PFSK-1 (cell line): ENCODE measurements at regions not wholly inside any gene's neighbourhood (a gene's known extent, or its start where the extent isn't known, plus 50 kb on each side); places are given as distances from the start of the nearest gene placed in this dataset.

Source experiments
- FOXP2 ChIP-seq: optimal IDR thresholded peaks from 2 replicates; pipeline ENCODE3; 2011; ENCODE audit warnings: borderline replicate concordance, control low read depth, inconsistent platforms; ENCODE audit not compliant: insufficient read depth; ENCODE audit errors: extremely low read length, extremely low read depth
- POLR2AphosphoS5 ChIP-seq: IDR thresholded peaks from 2 replicates; pipeline ENCODE4 v1.6.1; 2012; ENCODE audit warnings: low read depth, mild to moderate bottlenecking, control low read depth, low read length, moderate library complexity
- SIN3A ChIP-seq: IDR thresholded peaks from 2 replicates; pipeline ENCODE4 v1.6.1; 2012; ENCODE audit warnings: mild to moderate bottlenecking, low read length, moderate library complexity, borderline replicate concordance; ENCODE audit not compliant: insufficient read depth
- TAF1 ChIP-seq: IDR thresholded peaks from 2 replicates; pipeline ENCODE4 v1.6.1; 2012; ENCODE audit warnings: low read length, control low read depth, borderline replicate concordance; ENCODE audit not compliant: insufficient read depth
- TF ChIP-seq, protein P1 (sequence below), 2 experiments: IDR thresholded peaks; 2 replicates each; pipeline versions ENCODE4 v1.6.1 to v1.8.0; 2011 to 2012; ENCODE audit warnings: low read depth in 2 of 2, low read length in 2 of 2, control low read depth in 1 of 2, inconsistent platforms in 1 of 2, mild to moderate bottlenecking in 1 of 2, moderate library complexity in 1 of 2; ENCODE audit not compliant: insufficient read depth in 1 of 2

GRCh38 chr2:16927398-16927797 is 261.8 kb upstream of the CYRIA start:
- no peak for TF ChIP-seq POLR2AphosphoS5
- TF ChIP-seq, protein P1, sequence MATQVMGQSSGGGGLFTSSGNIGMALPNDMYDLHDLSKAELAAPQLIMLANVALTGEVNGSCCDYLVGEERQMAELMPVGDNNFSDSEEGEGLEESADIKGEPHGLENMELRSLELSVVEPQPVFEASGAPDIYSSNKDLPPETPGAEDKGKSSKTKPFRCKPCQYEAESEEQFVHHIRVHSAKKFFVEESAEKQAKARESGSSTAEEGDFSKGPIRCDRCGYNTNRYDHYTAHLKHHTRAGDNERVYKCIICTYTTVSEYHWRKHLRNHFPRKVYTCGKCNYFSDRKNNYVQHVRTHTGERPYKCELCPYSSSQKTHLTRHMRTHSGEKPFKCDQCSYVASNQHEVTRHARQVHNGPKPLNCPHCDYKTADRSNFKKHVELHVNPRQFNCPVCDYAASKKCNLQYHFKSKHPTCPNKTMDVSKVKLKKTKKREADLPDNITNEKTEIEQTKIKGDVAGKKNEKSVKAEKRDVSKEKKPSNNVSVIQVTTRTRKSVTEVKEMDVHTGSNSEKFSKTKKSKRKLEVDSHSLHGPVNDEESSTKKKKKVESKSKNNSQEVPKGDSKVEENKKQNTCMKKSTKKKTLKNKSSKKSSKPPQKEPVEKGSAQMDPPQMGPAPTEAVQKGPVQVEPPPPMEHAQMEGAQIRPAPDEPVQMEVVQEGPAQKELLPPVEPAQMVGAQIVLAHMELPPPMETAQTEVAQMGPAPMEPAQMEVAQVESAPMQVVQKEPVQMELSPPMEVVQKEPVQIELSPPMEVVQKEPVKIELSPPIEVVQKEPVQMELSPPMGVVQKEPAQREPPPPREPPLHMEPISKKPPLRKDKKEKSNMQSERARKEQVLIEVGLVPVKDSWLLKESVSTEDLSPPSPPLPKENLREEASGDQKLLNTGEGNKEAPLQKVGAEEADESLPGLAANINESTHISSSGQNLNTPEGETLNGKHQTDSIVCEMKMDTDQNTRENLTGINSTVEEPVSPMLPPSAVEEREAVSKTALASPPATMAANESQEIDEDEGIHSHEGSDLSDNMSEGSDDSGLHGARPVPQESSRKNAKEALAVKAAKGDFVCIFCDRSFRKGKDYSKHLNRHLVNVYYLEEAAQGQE (IDR thresholded peaks at IDR 0.05; ENCODE audit: insufficient read depth in 1 of 2, low read depth in 2 of 2, low read length in 2 of 2), result no peak

- TF ChIP-seq SIN3A (no peak), FOXP2 (no peak), POLR2AphosphoS5 (no peak), TAF1 (no peak)
- TF ChIP-seq, protein P1 (IDR thresholded peaks at IDR 0.05; ENCODE audit: insufficient read depth in 1 of 2, low read depth in 2 of 2, low read length in 2 of 2), result no peak
Observed at GRCh38 chr2:16925145-16925544, 259.5 kb upstream of the CYRIA start.

- TF ChIP-seq, protein P1 (IDR thresholded peaks at IDR 0.05; ENCODE audit: insufficient read depth in 1 of 2, low read depth in 2 of 2, low read length in 2 of 2), result no peak
- TF ChIP-seq FOXP2, result no peak
- no peak for TF ChIP-seq TAF1
- no peak for TF ChIP-seq POLR2AphosphoS5
- no peak for TF ChIP-seq SIN3A
Observed at GRCh38 chr2:16911746-16912145, 246.1 kb upstream of the CYRIA start.

GRCh38 chr2:16908656-16909055 is 243.0 kb upstream of the CYRIA start:
- no peak for TF ChIP-seq TAF1
- TF ChIP-seq SIN3A, result no peak
- no peak for TF ChIP-seq POLR2AphosphoS5
- TF ChIP-seq, protein P1 (IDR thresholded peaks at IDR 0.05; ENCODE audit: insufficient read depth in 1 of 2, low read depth in 2 of 2, low read length in 2 of 2), result no peak
- TF ChIP-seq FOXP2, result no peak

DNA sequence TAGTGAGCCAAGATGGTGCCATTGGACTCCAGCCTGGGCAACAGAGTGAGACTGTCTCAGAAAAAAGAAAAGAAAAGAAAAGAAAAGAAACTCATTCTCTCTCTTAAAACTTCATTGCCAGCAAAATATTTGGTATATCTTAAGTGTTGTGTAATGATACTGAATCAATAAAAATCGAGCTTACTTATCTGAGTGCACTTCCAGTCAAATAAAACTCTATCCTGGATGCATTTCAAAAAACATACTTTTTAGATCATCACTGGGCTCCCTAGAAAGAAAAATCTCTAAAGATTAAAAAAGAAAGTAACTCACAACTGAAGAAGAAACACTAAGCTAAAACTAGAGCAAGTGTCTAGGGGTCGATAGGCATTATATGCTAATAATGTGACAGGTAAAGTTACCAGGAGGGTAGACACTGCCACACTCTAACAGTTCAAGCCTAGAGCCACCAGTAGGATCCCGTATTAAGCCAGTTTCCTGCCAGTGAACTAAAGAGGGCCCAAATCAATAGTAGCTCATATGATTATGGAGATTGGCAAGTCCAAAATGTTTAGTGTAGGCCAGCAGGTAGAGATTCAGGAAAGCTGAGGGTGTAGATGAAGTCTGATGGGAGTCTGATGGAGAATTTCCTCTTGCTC is 242.1 kb upstream of the CYRIA start:
- TF ChIP-seq, protein P1 (IDR thresholded peaks at IDR 0.05; ENCODE audit: insufficient read depth in 1 of 2, low read depth in 2 of 2, low read length in 2 of 2), result no peak
- no peak for TF ChIP-seq FOXP2
- no peak for TF ChIP-seq POLR2AphosphoS5
- TF ChIP-seq SIN3A, result no peak
- TF ChIP-seq TAF1, result no peak
